NCI-H748 treated with DMSO at 0.1 percent for 48 hours (cell line): ENCODE measurements at regions not wholly inside any gene's neighbourhood (a gene's known extent, or its start where the extent isn't known, plus 50 kb on each side); places are given as distances from the start of the nearest gene placed in this dataset.
"Not testable (repeated sequence)": the region's sequence is repeated elsewhere in the genome, so short reads cannot be mapped to it uniquely, and the experiment has no call there.

Experiments
- DNase-seq: peaks from one replicate; lab custom pipeline; 2025; lab: John Stamatoyannopoulos, UW

GRCh38 chr15:89028036-89028435 is 60.2 kb upstream of the ABHD2 start:
- no peak for DNase-seq

DNA sequence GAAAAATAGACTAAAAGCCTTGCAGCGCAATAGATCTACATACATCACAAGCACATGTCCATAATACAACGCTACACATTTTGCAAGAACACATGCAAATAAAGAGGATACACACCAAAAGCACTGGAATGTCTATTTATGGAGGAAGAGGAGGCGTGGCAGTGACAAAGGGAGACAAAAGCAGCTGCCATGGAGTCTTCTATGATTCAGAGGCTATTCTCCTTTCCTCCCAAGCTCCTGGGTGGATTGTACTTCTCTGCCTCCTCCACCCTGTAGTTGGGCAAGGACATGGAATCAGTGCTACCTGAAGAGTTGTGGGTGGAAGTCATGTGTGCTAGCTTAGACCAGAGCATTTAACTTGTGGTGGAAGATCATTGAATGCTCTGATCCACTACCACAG is 57.9 kb upstream of the ABHD2 start:
- no peak for DNase-seq

DNA sequence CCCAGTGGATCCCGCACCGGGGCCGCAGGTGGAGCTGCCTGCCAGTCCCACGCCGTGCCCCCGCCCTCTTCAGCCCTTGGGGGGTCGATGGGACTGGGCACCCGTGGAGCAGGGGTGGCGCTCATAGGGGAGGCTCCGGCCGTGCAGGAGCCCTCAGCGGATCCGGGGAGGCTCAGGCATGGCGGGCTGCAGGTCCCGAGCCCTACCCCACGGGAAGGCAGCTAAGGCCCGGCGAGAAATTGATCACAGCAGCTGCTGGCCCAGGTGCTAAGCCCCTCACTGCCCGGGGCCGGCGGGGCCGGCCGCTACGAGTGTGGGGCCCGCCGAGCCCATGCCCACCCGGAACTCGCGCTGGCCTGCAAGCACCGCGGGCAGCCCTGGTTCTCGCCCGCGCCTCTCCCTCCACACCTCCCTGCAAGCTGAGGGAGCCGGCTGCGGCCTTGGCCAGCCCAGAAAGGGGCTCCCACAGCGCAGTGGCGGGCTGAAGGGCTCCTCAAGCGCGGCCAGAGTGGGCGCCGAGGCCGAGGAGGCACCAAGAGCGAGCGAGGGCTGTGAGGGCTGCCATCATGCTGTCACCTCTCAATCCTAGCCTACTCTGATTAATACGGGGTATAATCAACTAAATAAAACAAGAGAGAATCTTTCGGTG is 56.5 kb upstream of the ABHD2 start:
- not testable (repeated sequence) for DNase-seq

GRCh38 chr15:89034305-89034704 is 54.0 kb upstream of the ABHD2 start:
- no peak for DNase-seq

- no peak for DNase-seq
Observed at GRCh38 chr15:89035150-89035549, 53.1 kb upstream of the ABHD2 start.

GRCh38 chr15:89035658-89036057 is 52.6 kb upstream of the ABHD2 start:
- no peak for DNase-seq

DNA sequence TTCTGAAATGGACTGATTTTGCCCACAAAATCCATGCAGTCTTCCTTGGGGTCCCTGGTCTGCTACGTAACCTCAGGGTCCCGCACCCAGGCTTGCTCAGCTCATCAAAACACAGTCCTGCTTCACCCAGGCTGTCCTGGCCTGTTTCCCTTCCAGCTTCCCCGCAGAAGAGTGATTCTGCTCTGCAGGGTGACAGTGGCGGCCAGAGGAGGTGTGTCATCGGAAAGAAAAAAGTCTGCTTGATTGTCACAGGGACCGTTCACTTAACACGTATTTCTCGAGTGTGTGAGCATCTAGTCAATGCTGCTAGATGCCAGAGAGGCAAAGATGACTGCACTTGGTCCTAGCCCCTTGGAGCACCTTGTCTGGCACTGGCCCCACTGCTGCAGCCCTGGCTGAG is 50.1 kb upstream of the ABHD2 start:
- no peak for DNase-seq
